Ectodermal cell (in vitro differentiated cells): ENCODE measurements at regions not wholly inside any gene's neighbourhood (a gene's known extent, or its start where the extent isn't known, plus 50 kb on each side); places are given as distances from the start of the nearest gene placed in this dataset.
"Not testable (repeated sequence)": the region's sequence is repeated elsewhere in the genome, so short reads cannot be mapped to it uniquely, and the experiment has no call there.

Source experiments
- H3K27ac ChIP-seq: 2 replicates; pipeline ENCODE4 v1.7.0; 2013; ENCODE audit warnings: mild to moderate bottlenecking, low read depth, low read length; ENCODE audit not compliant: insufficient read depth, poor library complexity, severe bottlenecking
- H3K27me3 ChIP-seq: 2 replicates; pipeline ENCODE4 v1.7.0; 2013; ENCODE audit warnings: mild to moderate bottlenecking, low read length; ENCODE audit not compliant: insufficient read depth, control insufficient read depth, poor library complexity, severe bottlenecking
- H3K36me3 ChIP-seq: one replicate; pipeline ENCODE4 v1.7.0; 2013; ENCODE audit warnings: low read length; ENCODE audit not compliant: control insufficient read depth, insufficient read depth
- H3K4me1 ChIP-seq: one replicate; pipeline ENCODE4 v1.7.0; 2013; ENCODE audit warnings: low read length; ENCODE audit not compliant: control insufficient read depth, insufficient read depth
- H3K4me3 ChIP-seq: 2 replicates; pipeline ENCODE4 v1.7.0; 2013; ENCODE audit warnings: low read depth, low read length, control low read depth; ENCODE audit not compliant: insufficient read depth
- H3K9me3 ChIP-seq: 2 replicates; pipeline ENCODE4 v1.7.0; 2013; ENCODE audit warnings: mild to moderate bottlenecking, low read length, moderate library complexity; ENCODE audit not compliant: control insufficient read depth
- WGBS, 2 experiments: methylation state at CpG; one replicate each; pipeline ENCODE4 v1.1.7; 2013; ENCODE audit warnings: missing lambda C conversion rate in 2 of 2; 5-methylcytosine and 5-hydroxymethylcytosine counted together

DNA sequence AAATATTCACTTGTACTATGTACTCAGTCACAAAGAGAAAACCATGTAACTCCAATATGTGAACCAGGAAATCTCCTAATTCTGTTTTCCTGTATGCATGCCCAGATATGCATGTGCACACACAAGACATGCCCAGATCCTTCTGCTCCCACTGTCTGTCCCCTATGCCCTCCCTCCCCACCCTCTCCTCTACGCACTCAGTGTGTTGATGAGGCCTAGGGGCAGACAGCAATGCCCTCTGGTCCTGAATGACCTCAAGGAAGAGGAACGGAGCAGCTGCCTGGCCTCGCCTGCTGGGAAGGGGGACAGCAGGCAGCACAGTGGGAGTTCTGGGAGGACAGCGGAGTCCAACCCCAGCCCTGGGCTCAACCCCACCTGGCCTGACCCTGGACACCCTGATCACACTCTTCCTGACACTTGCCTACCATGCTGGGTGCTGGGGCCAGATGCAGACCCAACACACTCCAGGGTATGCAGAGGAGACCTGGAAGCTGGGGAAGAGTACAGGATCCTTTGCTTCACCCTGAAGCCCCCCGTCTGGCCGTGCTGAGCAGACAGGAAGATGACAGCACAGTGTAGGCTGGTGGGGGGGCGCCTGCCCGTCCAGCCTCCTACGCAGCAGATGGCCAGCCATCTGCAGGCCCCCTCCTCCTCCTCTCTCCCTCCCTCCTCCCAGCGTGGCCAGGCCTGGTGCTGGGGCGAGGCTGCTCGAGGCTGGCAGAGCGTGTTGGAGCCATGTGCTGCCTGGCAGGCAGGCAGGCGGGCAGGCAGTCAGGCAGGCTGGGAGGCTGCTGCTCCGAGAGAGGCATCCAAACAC lies 106.6 kb upstream of the NCOR2 start:
- Histone ChIP-seq H3K36me3 (no peaks in the 10 kb centered on the region), H3K27me3 (no peaks in the 10 kb centered on the region), H3K4me1 (peaks cover 7% of the 10 kb centered on the region), H3K27ac (no peak overlapping the region), H3K9me3 (no peaks in the 10 kb centered on the region), H3K4me3 (no peak overlapping the region)
- WGBS, 2 experiments, result 69 to 76% methylated on average over 15 of the region's 15 CpGs

DNA sequence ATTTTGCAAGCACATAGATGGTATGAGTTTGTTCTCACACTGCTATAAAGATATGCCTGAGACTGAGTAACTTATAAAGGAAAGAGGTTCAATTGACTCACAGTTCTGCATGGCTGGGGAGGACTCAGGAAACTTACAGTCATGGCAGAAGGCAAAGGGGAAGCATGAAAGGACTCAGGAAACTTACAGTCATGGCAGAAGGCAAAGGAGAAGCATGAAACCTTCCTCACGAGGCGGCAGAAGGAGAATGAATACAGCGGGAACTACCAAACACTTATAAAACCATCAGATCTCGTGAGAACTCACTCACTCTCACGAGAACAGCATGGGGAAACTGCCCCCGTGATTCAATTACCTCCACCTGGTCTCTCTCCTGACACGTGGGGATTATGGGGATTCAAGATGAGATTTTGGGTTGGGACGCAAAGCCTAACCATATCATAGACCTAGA lies 101.9 kb upstream of the NCOR2 start:
- not testable (repeated sequence) for H3K4me3 ChIP-seq, H3K4me1 ChIP-seq, H3K9me3 ChIP-seq, H3K36me3 ChIP-seq, H3K27me3 ChIP-seq, H3K27ac ChIP-seq
- 92 to 94% methylated on average over 6 to 8 of the region's 8 CpGs for WGBS, 2 experiments

DNA sequence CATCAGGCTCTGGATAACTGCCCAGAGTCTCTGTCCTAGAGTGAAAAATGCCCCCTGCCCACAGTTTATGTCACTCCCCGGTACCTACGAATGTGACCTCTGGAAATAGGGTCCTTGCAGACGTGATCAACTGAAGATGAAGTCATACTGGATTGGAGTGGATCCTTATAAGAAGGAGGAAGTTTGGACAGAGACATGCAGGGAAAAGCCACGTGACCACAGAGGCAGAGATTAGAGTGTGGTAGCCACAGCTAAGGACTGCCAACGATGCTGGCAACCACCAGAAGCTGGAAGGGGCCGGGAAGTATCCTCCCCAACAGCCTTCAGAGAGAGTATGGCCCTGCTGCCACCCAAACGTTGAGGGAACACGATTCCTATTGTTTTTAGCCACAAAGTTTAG lies 101.2 kb upstream of the NCOR2 start:
- H3K27ac ChIP-seq, result no peak overlapping the region
- no peaks in the 10 kb centered on the region for H3K27me3 ChIP-seq
- H3K9me3 ChIP-seq, result no peaks in the 10 kb centered on the region
- no peaks in the 10 kb centered on the region for H3K36me3 ChIP-seq
- H3K4me1 ChIP-seq, result peaks cover 4% of the 10 kb centered on the region
- no peak overlapping the region for H3K4me3 ChIP-seq
- WGBS, 2 experiments, result 82 to 83% methylated on average over 8 of the region's 8 CpGs

DNA sequence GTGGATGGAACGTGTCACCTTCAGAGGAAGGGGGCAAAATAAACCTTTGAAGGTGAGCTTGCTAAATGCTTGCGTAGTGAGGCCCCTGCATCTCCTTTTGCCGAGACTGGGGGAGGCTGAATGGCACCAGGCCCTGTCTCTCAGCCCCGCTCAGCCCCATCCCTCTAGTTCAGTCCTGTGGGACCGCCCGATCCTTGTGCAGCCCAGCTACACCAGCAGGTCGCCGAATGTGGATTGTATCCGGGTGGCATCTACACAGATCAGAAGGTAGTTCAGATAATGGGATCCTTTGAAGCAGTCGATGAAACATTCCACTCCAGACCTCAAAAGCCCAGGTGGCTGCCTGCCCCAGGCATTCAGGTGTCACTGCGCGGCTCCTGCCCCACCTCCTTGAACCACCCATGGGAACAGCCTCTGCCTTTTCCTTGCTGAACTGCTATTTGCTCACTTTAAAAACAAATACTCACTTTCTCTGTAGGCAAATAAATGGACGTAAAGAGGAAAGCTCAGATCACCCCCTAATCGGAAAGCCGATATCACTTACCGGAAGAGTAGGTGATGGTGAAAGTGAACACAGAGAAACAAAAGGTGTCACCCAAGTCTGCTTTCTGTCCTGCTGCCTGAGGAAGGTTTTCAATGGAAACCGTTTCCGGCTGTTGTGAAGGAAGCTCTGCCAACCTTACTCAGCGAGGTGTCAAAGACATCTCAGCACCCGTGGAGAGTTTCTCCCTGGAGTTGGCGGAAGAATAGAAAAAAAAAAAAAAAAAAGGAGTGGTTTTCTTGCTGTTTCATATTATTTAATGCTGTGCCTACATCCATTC lies 100.3 kb upstream of the NCOR2 start:
- 92 to 93% methylated on average over 21 of the region's 21 CpGs for WGBS, 2 experiments

DNA sequence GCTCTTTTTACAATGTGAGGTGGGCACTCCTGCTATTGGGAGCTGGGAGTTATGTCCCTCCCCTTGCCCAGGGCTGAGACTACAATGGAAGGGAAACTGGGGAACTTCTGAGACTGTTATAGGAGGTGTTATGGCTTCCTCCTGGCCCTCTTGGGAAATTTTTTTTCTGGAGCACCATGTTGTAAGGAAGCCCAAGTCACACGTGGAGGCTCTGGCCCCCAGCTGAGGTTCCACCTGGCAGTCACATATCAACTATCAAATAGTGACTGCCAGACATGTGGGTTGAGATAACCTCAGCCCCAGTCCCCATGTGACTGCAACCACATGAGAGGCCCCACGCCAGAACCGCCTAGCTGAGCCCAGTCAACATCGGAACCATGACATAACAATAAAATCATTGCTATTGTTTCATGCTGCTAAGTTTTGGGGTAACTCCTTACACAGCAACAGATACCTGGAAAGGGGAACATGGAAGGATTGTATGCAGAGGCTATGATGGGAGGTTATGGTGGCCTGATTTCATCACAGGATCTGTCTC lies 99.4 kb upstream of the NCOR2 start:
- H3K4me1 ChIP-seq, result peaks cover 8% of the 10 kb centered on the region
- H3K36me3 ChIP-seq, result no peaks in the 10 kb centered on the region
- H3K9me3 ChIP-seq, result no peaks in the 10 kb centered on the region
- H3K4me3 ChIP-seq, result no peak overlapping the region
- whole genome bisulfite sequencing, 2 experiments, result 90 to 95% methylated on average over 4 of the region's 4 CpGs
- H3K27ac ChIP-seq, result no peak overlapping the region
- H3K27me3 ChIP-seq, result no peaks in the 10 kb centered on the region

More for the DNA sequence above, 100.3 kb upstream of the NCOR2 start:
- Histone ChIP-seq H3K27me3 (no peaks in the 10 kb centered on the region), H3K27ac (no peak overlapping the region), H3K4me3 (no peak overlapping the region), H3K9me3 (no peaks in the 10 kb centered on the region), H3K4me1 (peaks cover 8% of the 10 kb centered on the region), H3K36me3 (no peaks in the 10 kb centered on the region)

DNA sequence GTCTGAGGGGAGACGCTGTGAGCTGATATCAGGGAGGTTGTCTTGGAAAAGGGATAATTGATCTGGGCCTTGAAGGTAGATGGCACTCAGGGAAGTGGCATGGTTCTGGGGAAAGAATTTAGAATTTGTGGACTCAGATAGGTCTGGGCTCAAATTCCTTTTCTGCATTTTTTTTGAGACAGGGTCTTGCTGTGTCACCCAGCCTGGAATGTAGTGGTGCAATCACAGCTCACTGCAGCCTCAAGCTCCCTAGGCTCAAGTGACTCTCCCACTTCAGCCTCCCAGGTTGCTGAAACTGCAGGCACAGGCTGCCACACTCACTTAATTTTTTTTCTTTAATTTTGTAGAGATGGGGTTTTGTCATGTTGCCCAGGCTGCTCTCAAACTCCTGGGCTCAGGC lies 98.1 kb upstream of the NCOR2 start:
- WGBS, 2 experiments, result 100% methylated on average over 1 of the region's 1 CpG
- Histone ChIP-seq H3K9me3 (no peaks in the 10 kb centered on the region), H3K36me3 (no peaks in the 10 kb centered on the region), H3K27me3 (no peaks in the 10 kb centered on the region), H3K27ac (no peak overlapping the region), H3K4me3 (no peak overlapping the region), H3K4me1 (peaks cover 8% of the 10 kb centered on the region)

DNA sequence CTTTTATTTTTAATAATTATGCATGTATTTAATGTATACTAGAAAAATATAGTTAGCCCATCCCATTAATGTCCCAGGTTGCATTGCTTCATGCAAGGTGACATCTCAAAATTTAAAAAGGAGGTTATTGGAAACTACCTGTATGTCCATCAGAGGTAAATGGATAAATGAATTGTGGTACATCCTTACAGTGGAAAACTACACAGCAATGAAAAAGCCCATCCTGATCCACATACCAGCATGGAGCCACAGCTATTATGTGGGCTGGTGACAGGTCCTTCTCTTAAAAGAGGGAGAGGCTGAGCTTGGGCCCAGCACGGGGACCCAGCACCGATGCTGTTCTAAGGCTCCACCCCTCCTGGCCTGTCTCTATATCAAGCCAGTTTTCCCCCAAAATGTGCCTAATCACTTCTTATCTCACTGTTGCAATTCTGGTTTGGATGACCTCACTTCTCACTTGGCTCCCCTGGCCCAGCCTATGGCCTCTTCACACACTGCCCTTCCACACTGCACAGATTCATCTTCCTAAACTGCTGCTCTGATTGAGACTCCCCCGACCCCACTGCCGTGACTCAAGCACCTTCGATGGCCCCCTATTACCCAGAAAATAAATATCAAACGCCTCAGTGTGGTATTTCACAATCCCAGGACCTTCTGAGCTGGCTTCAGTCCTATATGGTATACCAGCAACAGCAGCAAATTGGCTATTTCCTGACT lies 97.1 kb upstream of the NCOR2 start:
- Histone ChIP-seq H3K27me3 (no peaks in the 10 kb centered on the region), H3K36me3 (no peaks in the 10 kb centered on the region), H3K4me1 (peaks cover 8% of the 10 kb centered on the region), H3K4me3 (no peak overlapping the region), H3K9me3 (no peaks in the 10 kb centered on the region), H3K27ac (no peak overlapping the region)
- 94 to 95% methylated on average over 6 of the region's 6 CpGs for WGBS, 2 experiments

DNA sequence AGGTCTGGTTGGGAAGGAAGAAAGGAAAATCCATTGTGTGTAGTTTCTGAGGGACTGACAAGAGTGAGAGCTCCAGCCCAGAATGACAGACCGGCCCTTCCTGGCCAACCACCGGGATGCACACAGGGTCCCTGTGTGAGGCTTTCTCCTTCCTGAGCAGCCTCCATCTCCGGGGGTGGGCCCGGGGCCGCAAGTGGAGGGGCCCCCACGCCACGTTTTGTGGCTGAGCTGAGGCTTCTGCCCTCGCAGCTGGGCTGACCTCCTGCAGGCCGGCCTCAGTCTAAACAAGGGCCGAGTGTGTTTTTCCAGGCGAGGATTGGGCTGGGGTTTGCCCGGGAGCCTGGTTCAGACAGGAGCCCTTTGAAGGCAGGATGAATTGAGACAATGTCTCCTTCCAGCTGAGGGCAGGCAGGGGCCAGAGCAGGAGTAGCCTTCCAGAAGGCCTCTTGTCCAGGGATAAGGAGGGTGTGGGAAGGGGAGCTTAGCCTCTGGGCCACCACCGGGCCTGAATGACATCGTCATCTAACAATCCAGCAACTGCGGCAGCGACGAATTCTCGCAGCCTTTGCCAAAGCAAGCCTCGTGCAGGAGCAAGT lies 96.5 kb upstream of the NCOR2 start:
- peak overlapping the region; percentile 67 for H3K27ac ChIP-seq
- no peak overlapping the region for H3K4me3 ChIP-seq
- WGBS, 2 experiments, result 48 to 50% methylated on average over 19 of the region's 19 CpGs
- peaks cover 8% of the 10 kb centered on the region for H3K4me1 ChIP-seq
- no peaks in the 10 kb centered on the region for H3K27me3 ChIP-seq
- H3K9me3 ChIP-seq, result no peaks in the 10 kb centered on the region
- no peaks in the 10 kb centered on the region for H3K36me3 ChIP-seq

DNA sequence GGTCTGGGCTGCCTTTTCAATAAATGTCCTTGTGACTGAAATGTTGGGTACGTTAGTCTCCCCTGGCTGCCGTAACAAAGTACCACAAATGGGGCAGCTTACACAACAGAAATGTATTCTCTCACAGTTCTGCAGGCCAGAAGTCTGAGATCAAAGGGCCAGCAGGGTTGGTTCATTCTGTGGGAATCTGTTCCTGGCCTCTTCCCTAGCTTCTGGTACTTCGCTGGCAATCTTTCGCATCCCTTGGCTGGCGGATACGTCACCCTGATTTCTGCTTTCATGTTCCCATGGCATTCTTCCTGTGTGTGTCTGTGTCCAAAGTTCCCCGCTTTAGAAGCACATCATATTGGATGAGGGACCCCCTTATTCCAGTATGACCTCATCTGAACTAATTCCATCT lies 95.8 kb upstream of the NCOR2 start:
- H3K4me3 ChIP-seq, result no peak overlapping the region
- no peaks in the 10 kb centered on the region for H3K36me3 ChIP-seq
- H3K9me3 ChIP-seq, result no peaks in the 10 kb centered on the region
- 93 to 96% methylated on average over 7 of the region's 7 CpGs for WGBS, 2 experiments
- no peaks in the 10 kb centered on the region for H3K27me3 ChIP-seq
- H3K4me1 ChIP-seq, result peaks cover 8% of the 10 kb centered on the region
- H3K27ac ChIP-seq, result peak overlapping the region; percentile 67
